Esophagus muscularis mucosa (tissue), 3 donors: ENCODE measurements at regions not wholly inside any gene's neighbourhood (a gene's known extent, or its start where the extent isn't known, plus 50 kb on each side); places are given as distances from the start of the nearest gene placed in this dataset.

Experiments used
- EP300 ChIP-seq: sonication (generic); formaldehyde crosslinking; IDR thresholded peaks from one replicate; pipeline ENCODE4 v1.6.1; 2017; ENCODE audit warnings: antibody characterized with exemption
- TF ChIP-seq, protein P1 (sequence below), 3 experiments: fragments of 200-600 bp in 2 of 3; fragments of 450-650 bp in 1 of 3; sonication (generic) in 2 of 3; IDR thresholded peaks; one replicate each; pipeline ENCODE4 v1.5.1; 2017 to 2019; ENCODE audit warnings: antibody characterized with exemption in 3 of 3, mild to moderate bottlenecking in 2 of 3, moderate library complexity in 1 of 3

GRCh38 chr12:130078852-130079251 is 83.4 kb upstream of the FZD10 start:
- TF ChIP-seq, protein P1, sequence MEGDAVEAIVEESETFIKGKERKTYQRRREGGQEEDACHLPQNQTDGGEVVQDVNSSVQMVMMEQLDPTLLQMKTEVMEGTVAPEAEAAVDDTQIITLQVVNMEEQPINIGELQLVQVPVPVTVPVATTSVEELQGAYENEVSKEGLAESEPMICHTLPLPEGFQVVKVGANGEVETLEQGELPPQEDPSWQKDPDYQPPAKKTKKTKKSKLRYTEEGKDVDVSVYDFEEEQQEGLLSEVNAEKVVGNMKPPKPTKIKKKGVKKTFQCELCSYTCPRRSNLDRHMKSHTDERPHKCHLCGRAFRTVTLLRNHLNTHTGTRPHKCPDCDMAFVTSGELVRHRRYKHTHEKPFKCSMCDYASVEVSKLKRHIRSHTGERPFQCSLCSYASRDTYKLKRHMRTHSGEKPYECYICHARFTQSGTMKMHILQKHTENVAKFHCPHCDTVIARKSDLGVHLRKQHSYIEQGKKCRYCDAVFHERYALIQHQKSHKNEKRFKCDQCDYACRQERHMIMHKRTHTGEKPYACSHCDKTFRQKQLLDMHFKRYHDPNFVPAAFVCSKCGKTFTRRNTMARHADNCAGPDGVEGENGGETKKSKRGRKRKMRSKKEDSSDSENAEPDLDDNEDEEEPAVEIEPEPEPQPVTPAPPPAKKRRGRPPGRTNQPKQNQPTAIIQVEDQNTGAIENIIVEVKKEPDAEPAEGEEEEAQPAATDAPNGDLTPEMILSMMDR (IDR thresholded peaks at IDR 0.05) = no peak
- TF ChIP-seq EP300 = no peak
